ENCODE measurements at regions not wholly inside any gene's neighbourhood (a gene's known extent, or its start where the extent isn't known, plus 50 kb on each side); places are given as distances from the start of the nearest gene placed in this dataset.

- no peak for DNase-seq
Observed at GRCh38 chr10:53749439-53749838, 976.9 kb upstream of the MBL2 start.

- no peak for DNase-seq
Observed at GRCh38 chr10:53748319-53748718, 975.7 kb upstream of the MBL2 start.

GRCh38 chr10:53744746-53745145, 972.2 kb upstream of the MBL2 start:
- DNase-seq = no peak

DNA sequence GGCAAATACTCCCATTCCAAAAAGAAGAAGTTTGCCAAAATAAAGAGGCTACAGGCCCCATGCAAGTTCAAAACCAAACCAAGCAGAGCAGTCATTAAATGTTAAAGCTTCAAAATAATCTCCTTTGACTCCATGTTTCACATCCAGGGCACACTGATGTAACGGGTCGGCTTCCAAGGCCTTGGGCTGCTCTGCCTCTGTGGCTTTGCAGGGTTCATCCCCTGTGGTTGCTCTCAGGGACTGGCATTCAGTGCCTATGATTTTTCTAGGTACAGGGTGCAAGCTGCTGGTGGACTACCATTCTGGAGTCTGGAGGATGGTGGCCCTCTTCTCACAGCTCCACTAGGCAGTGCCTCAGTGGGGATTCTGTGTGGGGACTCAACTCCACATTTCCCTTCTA, 971.6 kb upstream of the MBL2 start:
- no peak for DNase-seq

DNA sequence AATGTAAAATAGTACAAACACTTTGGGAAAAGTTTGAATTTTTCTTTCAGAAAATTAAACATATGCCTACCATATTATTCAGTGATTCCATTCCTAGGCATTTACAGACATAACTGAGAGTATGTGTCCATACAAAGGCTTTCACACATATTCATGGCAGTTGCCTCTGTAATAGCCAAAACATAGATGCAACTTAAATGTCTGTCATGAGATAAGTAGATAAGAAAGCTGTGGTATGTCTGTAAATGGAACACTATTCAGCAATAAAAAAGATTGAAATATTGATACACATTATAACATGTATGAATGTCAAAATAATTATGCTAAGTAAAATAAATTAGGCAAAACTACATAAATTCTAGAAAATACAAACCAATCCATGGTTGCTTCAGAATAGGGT, 964.5 kb upstream of the MBL2 start:
- DNase-seq = no peak

DNA sequence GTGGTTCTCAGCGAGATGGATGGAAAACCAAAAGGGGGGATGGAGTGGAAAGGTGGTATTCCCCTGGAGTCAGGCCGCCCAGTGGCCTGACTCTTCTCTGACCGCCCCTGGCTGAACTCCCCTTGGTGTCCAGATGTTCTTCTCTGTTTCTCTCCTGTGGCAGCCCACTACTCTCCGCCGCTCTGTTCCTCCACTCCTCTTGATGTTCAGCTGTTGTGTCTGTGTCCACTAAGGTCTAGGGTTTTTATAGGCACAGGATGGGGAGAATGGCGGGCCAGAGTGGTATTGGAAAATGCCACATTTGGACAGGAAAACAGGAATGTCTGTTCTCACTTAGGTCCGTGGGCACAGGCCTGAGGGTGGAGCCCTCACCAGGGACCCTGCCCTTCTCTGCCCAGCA, 954.3 kb upstream of the MBL2 start:
- no peak for DNase-seq

GRCh38 chr10:53724581-53724980, 952.0 kb upstream of the MBL2 start:
- no peak for DNase-seq

DNA sequence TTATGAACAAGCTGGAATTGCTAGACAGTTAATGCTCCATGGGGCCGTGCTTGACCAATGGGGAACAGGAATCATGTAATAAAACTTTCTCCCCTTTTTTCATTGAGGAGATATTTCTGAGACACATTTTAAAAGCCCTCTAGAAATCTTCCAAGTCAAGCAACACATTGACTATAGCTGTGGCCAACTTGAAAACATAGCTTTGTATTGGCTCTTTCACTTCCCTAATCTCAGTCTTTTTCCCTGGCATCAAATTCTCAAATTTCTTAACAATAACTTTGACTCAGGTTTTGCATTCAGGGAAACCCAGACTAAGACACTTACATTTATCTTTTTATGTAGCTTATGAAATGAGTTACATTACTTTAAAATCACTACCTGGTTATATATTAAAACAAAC, 947.1 kb upstream of the MBL2 start:
- DNase-seq = no peak

DNA sequence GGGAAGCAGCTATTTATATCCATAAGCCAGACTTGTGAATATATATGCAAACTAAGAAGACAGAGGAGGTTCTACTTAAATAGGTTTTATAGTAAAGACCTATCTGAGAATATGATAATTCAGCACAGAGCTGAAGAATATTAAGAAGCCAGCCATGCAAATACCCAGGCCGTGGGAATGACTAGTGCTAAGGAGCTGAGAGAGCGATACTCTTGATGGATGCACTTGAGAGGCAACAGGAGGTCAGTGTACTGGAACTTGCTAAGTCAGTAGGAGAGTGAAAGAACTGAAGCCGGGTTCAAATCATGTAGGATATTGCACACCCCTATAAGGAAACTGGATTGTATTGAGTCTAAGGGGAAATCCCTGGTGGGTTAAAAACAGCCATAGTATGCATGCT, 943.6 kb upstream of the MBL2 start:
- no peak for DNase-seq

GRCh38 chr10:53713431-53713830, 940.8 kb upstream of the MBL2 start:
- DNase-seq = no peak

GRCh38 chr10:53702489-53702888, 929.9 kb upstream of the MBL2 start:
- DNase-seq = peak; percentile 2 to 36

DNA sequence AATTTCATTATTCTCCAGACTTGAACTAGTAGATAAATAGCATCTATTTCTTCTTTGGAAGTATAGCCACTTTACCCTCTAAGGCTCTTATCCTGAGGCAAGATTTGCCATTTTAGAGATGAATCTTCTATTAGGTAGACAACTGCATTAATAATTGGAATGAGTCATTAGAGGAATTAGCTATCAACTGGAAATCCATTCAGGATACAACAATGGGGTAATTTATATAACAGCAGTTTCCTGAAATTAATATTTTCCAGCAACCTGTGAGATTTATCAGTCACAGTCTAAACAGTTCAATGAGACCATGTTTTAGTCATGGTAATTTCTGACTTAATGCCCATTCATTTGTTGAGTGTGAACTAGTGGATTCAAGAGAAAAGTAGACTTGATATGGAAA, 928.6 kb upstream of the MBL2 start:
- DNase-seq = no peak

DNA sequence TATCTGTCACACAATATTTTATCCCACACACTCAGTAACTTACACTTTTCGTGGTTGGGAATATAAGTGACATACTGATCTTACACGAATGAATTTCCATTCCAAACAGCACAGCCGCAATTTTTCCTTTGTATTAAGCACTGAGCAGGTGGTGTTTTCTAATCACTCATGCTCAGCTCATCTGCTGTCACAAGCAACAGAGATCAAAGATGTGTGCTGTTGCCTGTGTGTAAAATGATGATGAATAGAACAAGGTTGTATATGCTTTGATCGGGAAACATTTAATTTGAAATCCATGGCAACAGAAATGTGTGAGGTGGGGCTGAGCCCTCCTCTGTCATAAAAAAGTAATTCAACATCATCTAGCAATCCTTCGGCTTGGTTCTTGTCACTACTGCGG, 927.7 kb upstream of the MBL2 start:
- DNase-seq = no peak

GRCh38 chr10:53699684-53700083, 927.1 kb upstream of the MBL2 start:
- no peak for DNase-seq

- no peak for DNase-seq
Observed at GRCh38 chr10:53699231-53699630, 926.6 kb upstream of the MBL2 start.

- no peak for DNase-seq
Observed at GRCh38 chr10:53697038-53697437, 924.5 kb upstream of the MBL2 start.

DNA sequence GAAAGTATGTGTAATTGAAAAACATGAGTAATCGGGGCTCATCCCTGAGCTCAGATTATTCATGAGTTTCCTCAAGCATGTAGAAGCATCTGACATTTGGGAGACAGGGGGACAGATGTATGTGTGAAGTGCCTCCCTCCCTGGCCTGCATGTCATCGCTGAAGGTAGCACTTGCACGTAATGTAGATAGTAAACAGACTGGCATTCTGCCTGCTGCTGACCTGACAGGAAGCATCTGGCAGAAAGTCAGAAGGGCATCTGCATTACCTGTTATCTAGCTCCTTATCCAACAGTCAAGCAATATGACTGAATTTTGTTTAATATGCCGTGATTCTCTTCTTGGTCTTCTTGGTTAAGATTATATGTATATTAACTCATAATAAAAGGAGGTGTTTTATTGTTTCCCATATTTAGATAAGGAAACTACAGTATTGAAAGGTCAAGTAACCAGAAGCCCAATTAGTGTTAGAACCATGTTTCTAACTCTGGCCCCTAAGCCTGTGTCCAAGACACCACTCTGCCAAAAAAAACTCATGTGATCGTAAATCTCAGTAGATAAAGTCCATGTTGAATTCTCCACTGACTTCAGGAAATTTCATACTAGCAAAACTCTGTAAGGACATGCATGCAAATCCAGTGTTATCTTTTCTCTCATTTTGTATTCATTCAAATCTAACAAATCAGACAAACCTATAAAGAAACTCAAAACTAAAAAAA, 918.1 kb upstream of the MBL2 start:
- DNase-seq = peak in 1 of 2 experiments; percentile 45

- no peak for DNase-seq
Observed at GRCh38 chr10:53687800-53688199, 915.2 kb upstream of the MBL2 start.

GRCh38 chr10:53682885-53683284, 910.3 kb upstream of the MBL2 start:
- no peak for DNase-seq

- no peak for DNase-seq
Observed at GRCh38 chr10:53682458-53682857, 909.9 kb upstream of the MBL2 start.

- DNase-seq = no peak
Observed at GRCh38 chr10:53679666-53680065, 907.1 kb upstream of the MBL2 start.

DNA sequence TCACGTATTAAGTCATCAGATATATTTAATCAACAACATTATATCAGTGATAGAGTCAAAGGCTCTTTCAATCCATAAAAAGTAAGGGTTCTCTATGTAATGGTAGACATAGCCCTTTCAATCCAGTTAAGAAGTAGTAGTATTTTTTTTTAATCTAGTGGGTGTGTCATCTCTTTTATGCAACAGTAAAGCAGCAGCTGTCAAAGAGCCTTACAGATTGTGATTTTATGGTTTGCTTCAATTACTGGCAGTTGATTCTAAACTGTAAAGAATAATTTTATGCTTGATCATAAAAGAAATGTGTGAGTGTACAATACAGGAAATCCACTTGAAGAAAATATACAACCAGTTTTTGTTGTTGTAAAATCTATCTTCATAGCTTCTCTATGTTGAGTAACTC, 902.6 kb upstream of the MBL2 start:
- no peak for DNase-seq

GRCh38 chr10:53667063-53667462, 894.5 kb upstream of the MBL2 start:
- DNase-seq = no peak

GRCh38 chr10:53664282-53665019, 891.9 kb upstream of the MBL2 start:
- DNase-seq = no peak

DNA sequence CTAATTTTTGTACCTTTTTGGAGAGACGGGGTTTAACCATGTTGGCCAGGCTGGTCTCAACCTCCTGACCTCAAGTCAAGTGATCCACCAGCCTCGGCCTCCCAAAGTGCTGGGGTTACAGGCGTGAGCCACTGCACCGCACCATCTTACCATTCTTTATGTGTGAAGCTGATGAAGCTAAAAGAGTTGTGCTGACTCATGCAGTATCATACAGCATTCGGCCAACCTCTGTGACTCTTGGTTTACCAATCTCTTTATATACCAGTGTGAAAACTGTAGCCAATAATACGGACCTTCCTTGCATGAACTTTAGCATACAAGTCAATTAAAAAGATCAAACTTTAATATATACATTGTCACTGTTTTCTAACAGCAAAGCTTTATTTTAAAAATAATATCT, 878.2 kb upstream of the MBL2 start:
- DNase-seq = no peak
